HCT116 (cell line): ENCODE measurements at regions not wholly inside any gene's neighbourhood (a gene's known extent, or its start where the extent isn't known, plus 50 kb on each side); places are given as distances from the start of the nearest gene placed in this dataset.

Experiments
- ATAC-seq: fragments of 200-7000 bp; cut with Tn5 transposase; 2 replicates; pipeline ENCODE4 v1.9.1; 2020; ENCODE audit warnings: mild to moderate bottlenecking, moderate library complexity
- BruUV-seq: library from RNA; stranded (reverse); fragments of 400-500 nt; replicated peaks from 2 replicates; lab custom pipeline; 2021; lab: Mats Ljungman, UMichigan
- CTCF ChIA-PET: fragments of 300-600 bp; sonication (Branson Sonifier 250); formaldehyde crosslinking; loops from one replicate; lab custom pipeline; 2021; ENCODE audit warnings: antibody characterized with exemption; lab: Charles Lee
- POLR2A ChIA-PET: fragments of 300-600, 350-600 bp; sonication (Branson Sonifier 250); formaldehyde crosslinking; loops from one replicate; lab custom pipeline; 2021; ENCODE audit warnings: antibody characterized with exemption; lab: Charles Lee
- RAD21 ChIA-PET, 2 experiments: fragments of 300-600 bp; sonication (Branson Sonifier 250); formaldehyde crosslinking; loops; one replicate each; lab custom pipeline; 2023; ENCODE audit warnings: low total read pairs in 2 of 2; ENCODE audit not compliant: uncharacterized antibody in 2 of 2, unreplicated experiment in 2 of 2, low non-redundant PET in 1 of 2; lab: Charles Lee
- DNase-seq: peaks from one replicate; pipeline ENCODE4 v3.0.0-alpha.2; 2010; ENCODE audit warnings: low read depth, low spot score
- H2AFZ ChIP-seq: fragments of 200-600 bp; shearing (Covaris generic), sonication (generic); 2 replicates; pipeline ENCODE4 v1.6.1; 2017; ENCODE audit warnings: low read depth, mixed run types, mixed read lengths, antibody characterized with exemption, low read length; ENCODE audit not compliant: poor library complexity, severe bottlenecking
- H3K27ac ChIP-seq: 2 replicates; pipeline ENCODE4 v1.5.1; 2012; ENCODE audit warnings: low read depth, low read length
- H3K27me3 ChIP-seq: fragments of 200-600 bp; sonication (generic); 2 replicates; pipeline ENCODE4 v1.6.1; 2016; ENCODE audit warnings: mixed run types, low read length, mixed read lengths; ENCODE audit not compliant: insufficient read depth
- H3K36me3 ChIP-seq, 2 experiments: fragments of 200-500 bp in 1 of 2; fragments of 200-600 bp in 1 of 2; sonication (Bioruptor generic) in 1 of 2; sonication (generic) in 1 of 2; 2 replicates each; pipeline versions ENCODE4 v1.5.1 to v1.6.1; 2014 to 2016; ENCODE audit warnings: low read length in 2 of 2, inconsistent platforms in 1 of 2, mixed read lengths in 1 of 2, mixed run types in 1 of 2; ENCODE audit not compliant: insufficient read depth in 2 of 2, control insufficient read depth in 1 of 2
- H3K4me1 ChIP-seq, 2 experiments: fragments of 200-600 bp in 1 of 2; sonication (generic) in 1 of 2; 2 replicates each; pipeline versions ENCODE4 v1.5.1 to v1.6.1; 2012 to 2017; ENCODE audit warnings: low read length in 2 of 2, inconsistent platforms in 1 of 2, mild to moderate bottlenecking in 1 of 2, mixed read lengths in 1 of 2, mixed run types in 1 of 2, moderate library complexity in 1 of 2; ENCODE audit not compliant: insufficient read depth in 2 of 2, control insufficient read depth in 1 of 2
- H3K4me2 ChIP-seq: fragments of 200-600 bp; sonication (generic); 2 replicates; pipeline ENCODE4 v1.6.1; 2017; ENCODE audit warnings: mixed run types, low read length, mixed read lengths
- H3K4me3 ChIP-seq, 2 experiments: fragments of 200-600 bp in 1 of 2; sonication (generic) in 1 of 2; replicated peaks in 1 of 2; 2 replicates each; pipeline ENCODE4 v1.5.1; 2011 to 2016; ENCODE audit warnings: low read length in 2 of 2, control low read depth in 1 of 2, low read depth in 1 of 2, mild to moderate bottlenecking in 1 of 2, mixed read lengths in 1 of 2, mixed run types in 1 of 2
- H3K79me2 ChIP-seq: fragments of 200-600 bp; sonication (generic); 2 replicates; pipeline ENCODE4 v1.6.1; 2017; ENCODE audit warnings: mild to moderate bottlenecking, mixed run types, low read length, moderate library complexity, mixed read lengths; ENCODE audit not compliant: insufficient read depth
- H3K9ac ChIP-seq: fragments of 200-600 bp; sonication (generic); 2 replicates; pipeline ENCODE4 v1.6.1; 2016; ENCODE audit warnings: low read length, mixed read lengths
- H3K9me2 ChIP-seq: fragments of 200-600 bp; sonication (generic), shearing (Covaris generic); 2 replicates; pipeline ENCODE4 v1.6.1; 2017; ENCODE audit warnings: mixed run types, mild to moderate bottlenecking, moderate library complexity; ENCODE audit not compliant: insufficient read depth
- H3K9me3 ChIP-seq, 2 experiments: fragments of 200-500 bp in 1 of 2; fragments of 200-600 bp in 1 of 2; sonication (Bioruptor generic) in 1 of 2; sonication (generic) in 1 of 2; 2 replicates each; pipeline ENCODE4 v1.6.1; 2014 to 2017; ENCODE audit warnings: low read length in 2 of 2, mixed read lengths in 2 of 2, inconsistent platforms in 1 of 2, low read depth in 1 of 2, mild to moderate bottlenecking in 1 of 2, mixed run types in 1 of 2, moderate library complexity in 1 of 2; ENCODE audit not compliant: control insufficient read depth in 1 of 2, insufficient read depth in 1 of 2
- H4K20me1 ChIP-seq: fragments of 200-600 bp; sonication (generic), shearing (Covaris generic); 2 replicates; pipeline ENCODE4 v1.6.1; 2017; ENCODE audit warnings: mixed run types, mild to moderate bottlenecking, moderate library complexity; ENCODE audit not compliant: insufficient read depth
- CEBPB ChIP-seq: IDR thresholded peaks from 2 replicates; pipeline ENCODE4 v1.6.1; 2012; ENCODE audit warnings: low read depth
- ELF1 ChIP-seq: IDR thresholded peaks from 2 replicates; pipeline ENCODE4 v1.6.1; 2012; ENCODE audit warnings: low read depth, borderline replicate concordance
- EZH2phosphoT487 ChIP-seq: fragments of 200-600 bp; IDR thresholded peaks from 2 replicates; pipeline ENCODE4 v1.6.1; 2018; ENCODE audit warnings: antibody characterized with exemption, borderline replicate concordance
- POLR2AphosphoS5 ChIP-seq: IDR thresholded peaks from 2 replicates; pipeline ENCODE4 v1.6.1; 2011; ENCODE audit warnings: mild to moderate bottlenecking, low read depth, low read length, moderate library complexity
- REST ChIP-seq: IDR thresholded peaks from 2 replicates; pipeline ENCODE4 v1.6.1; 2012; ENCODE audit warnings: low read depth
- SP1 ChIP-seq: IDR thresholded peaks from 2 replicates; pipeline ENCODE4 v1.6.1; 2012; ENCODE audit warnings: low read depth
- TCF7L2 ChIP-seq: IDR thresholded peaks from 2 replicates; pipeline ENCODE4 v1.7.0; 2011; ENCODE audit warnings: borderline replicate concordance, inconsistent platforms; ENCODE audit not compliant: insufficient read depth, insufficient read length; ENCODE audit errors: extremely low read depth
- ZBTB33 ChIP-seq: IDR thresholded peaks from 2 replicates; pipeline ENCODE4 v1.6.1; 2011; ENCODE audit warnings: mild to moderate bottlenecking, low read length, moderate library complexity; ENCODE audit not compliant: insufficient replicate concordance; ENCODE audit errors: extremely low read depth
- intact Hi-C: fragments of 100-400 bp; cut with micrococcal nuclease; formaldehyde crosslinking; loops from 2 replicates; pipeline ENCODE4 v1.10.0; 2022
- TF ChIP-seq, protein P1 (sequence below), 3 experiments: fragments of 200-600 bp in 1 of 3; sonication (generic) in 1 of 3; IDR thresholded peaks in 2 of 3; conservative IDR thresholded peaks in 1 of 3; 2 replicates each; pipeline ENCODE4 v1.5.1; 2012 to 2017; ENCODE audit warnings: low read depth in 2 of 3, low read length in 2 of 3, antibody characterized with exemption in 1 of 3, borderline replicate concordance in 1 of 3, control low read depth in 1 of 3, mild to moderate bottlenecking in 1 of 3, mixed read lengths in 1 of 3, mixed run types in 1 of 3, moderate library complexity in 1 of 3; ENCODE audit not compliant: insufficient read depth in 1 of 3
- TF ChIP-seq, protein P2 (sequence below): IDR thresholded peaks from 2 replicates; pipeline ENCODE4 v1.6.1; 2012

GRCh38 chr4:177196615-177197014 lies 113.1 kb upstream of the NEIL3 start (continued):
- TF ChIP-seq ZBTB33: no peak
- TF ChIP-seq, protein P1, sequence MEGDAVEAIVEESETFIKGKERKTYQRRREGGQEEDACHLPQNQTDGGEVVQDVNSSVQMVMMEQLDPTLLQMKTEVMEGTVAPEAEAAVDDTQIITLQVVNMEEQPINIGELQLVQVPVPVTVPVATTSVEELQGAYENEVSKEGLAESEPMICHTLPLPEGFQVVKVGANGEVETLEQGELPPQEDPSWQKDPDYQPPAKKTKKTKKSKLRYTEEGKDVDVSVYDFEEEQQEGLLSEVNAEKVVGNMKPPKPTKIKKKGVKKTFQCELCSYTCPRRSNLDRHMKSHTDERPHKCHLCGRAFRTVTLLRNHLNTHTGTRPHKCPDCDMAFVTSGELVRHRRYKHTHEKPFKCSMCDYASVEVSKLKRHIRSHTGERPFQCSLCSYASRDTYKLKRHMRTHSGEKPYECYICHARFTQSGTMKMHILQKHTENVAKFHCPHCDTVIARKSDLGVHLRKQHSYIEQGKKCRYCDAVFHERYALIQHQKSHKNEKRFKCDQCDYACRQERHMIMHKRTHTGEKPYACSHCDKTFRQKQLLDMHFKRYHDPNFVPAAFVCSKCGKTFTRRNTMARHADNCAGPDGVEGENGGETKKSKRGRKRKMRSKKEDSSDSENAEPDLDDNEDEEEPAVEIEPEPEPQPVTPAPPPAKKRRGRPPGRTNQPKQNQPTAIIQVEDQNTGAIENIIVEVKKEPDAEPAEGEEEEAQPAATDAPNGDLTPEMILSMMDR (IDR thresholded peaks at IDR 0.05 in 2 of 3, conservative IDR thresholded peaks at IDR 0.05 in 1 of 3; ENCODE audit: borderline replicate concordance in 1 of 3, insufficient read depth in 1 of 3, low read depth in 2 of 3, low read length in 2 of 3): no peak
- TF ChIP-seq, protein P2, sequence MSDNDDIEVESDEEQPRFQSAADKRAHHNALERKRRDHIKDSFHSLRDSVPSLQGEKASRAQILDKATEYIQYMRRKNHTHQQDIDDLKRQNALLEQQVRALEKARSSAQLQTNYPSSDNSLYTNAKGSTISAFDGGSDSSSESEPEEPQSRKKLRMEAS: no peak
- no peak for TF ChIP-seq TCF7L2
- TF ChIP-seq EZH2phosphoT487: no peak
- no peak for TF ChIP-seq SP1

DNA sequence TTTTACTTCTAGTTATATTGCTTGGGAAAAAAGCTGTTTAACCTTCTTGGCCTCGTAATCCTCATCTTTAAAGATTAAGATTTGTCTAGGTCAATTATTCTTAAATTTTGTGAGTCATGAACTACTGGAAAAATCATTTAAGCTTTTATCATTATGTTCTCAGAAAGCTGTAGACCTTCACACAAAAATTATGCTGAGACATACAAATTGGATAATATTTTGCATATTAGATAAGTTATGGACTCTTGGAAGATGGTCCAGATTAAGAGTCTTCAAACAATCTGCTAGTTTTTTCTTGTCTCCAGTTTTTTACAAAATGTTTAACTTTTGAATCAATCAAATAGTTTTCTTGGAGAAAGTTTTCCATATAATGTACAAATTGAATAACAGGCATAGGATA lies 108.1 kb upstream of the NEIL3 start:
- no peaks in the 10 kb centered on the region for H3K36me3 ChIP-seq
- DNase-seq: no peak
- H3K9me3 ChIP-seq: 0 out of 4 replicates have a peak, but pooled peaks cover 0 to 4% of the 10 kb centered on the region in 2 experiments
- H3K4me1 ChIP-seq: no peaks in the 10 kb centered on the region
- POLR2A ChIA-PET: no interaction called here
- no TSS peak for BruUV-seq
- ATAC-seq: no peak
- intact Hi-C loops: no loop called here
- H2AFZ ChIP-seq: no peak overlapping the region
- H3K9ac ChIP-seq: no peak overlapping the region
- H3K9me2 ChIP-seq: no peaks in the 10 kb centered on the region
- no peak overlapping the region for H3K4me3 ChIP-seq
- TF ChIP-seq POLR2AphosphoS5 (no peak), REST (no peak), ZBTB33 (no peak), ELF1 (no peak), CEBPB (no peak)
- TF ChIP-seq, all 23 proteins: peak for 0
- H4K20me1 ChIP-seq: no peaks in the 10 kb centered on the region
- no peaks in the 10 kb centered on the region for H3K79me2 ChIP-seq
- no peak overlapping the region for H3K27ac ChIP-seq
- no peaks in the 10 kb centered on the region for H3K27me3 ChIP-seq
- H3K4me2 ChIP-seq: no peak overlapping the region
- CTCF ChIA-PET: no interaction called here
- RAD21 ChIA-PET: no interaction called here
